Stimulated activated CD8-positive, alpha-beta memory T cell treated with anti-CD3 and anti-CD28 coated beads, Interleukin-7, amount 100 ng/mL, for 4 hours (primary cell): ENCODE measurements at regions not wholly inside any gene's neighbourhood (a gene's known extent, or its start where the extent isn't known, plus 50 kb on each side); places are given as distances from the start of the nearest gene placed in this dataset.
"Not testable (repeated sequence)": the region's sequence is repeated elsewhere in the genome, so short reads cannot be mapped to it uniquely, and the experiment has no call there.

ENCODE experiments used
- DNase-seq, 2 donors: peaks; one replicate each; pipeline ENCODE4 v3.0.0-alpha.2; 2020; ENCODE audit warnings: low read depth in 2 of 2

- no peak for DNase-seq
Measured at GRCh38 chr5:166581826-166582225, 1709.6 kb upstream of the WWC1 start.

- DNase-seq, result no peak
Measured at GRCh38 chr5:166582416-166582815, 1709.0 kb upstream of the WWC1 start.

GRCh38 chr5:166594567-166594966 is 1696.9 kb upstream of the WWC1 start:
- no peak for DNase-seq

- DNase-seq, result no peak
Measured at GRCh38 chr5:166595274-166595951, 1696.0 kb upstream of the WWC1 start.

GRCh38 chr5:166596043-166596442 is 1695.4 kb upstream of the WWC1 start:
- DNase-seq, result no peak

- DNase-seq, result no peak
Measured at GRCh38 chr5:166602271-166602670, 1689.2 kb upstream of the WWC1 start.

GRCh38 chr5:166617507-166617906 is 1673.9 kb upstream of the WWC1 start:
- no peak for DNase-seq

GRCh38 chr5:166618526-166618925 is 1672.9 kb upstream of the WWC1 start:
- no peak for DNase-seq

- DNase-seq, result no peak
Measured at GRCh38 chr5:166624573-166624972, 1666.9 kb upstream of the WWC1 start.

GRCh38 chr5:166625210-166625865 is 1666.1 kb upstream of the WWC1 start:
- DNase-seq, result no peak

GRCh38 chr5:166637295-166637694 is 1654.2 kb upstream of the WWC1 start:
- no peak for DNase-seq

GRCh38 chr5:166639151-166639550 is 1652.3 kb upstream of the WWC1 start:
- no peak for DNase-seq

- DNase-seq, result not testable (repeated sequence)
Measured at GRCh38 chr5:166640136-166640535, 1651.3 kb upstream of the WWC1 start.

- no peak for DNase-seq
Measured at GRCh38 chr5:166648736-166649135, 1642.7 kb upstream of the WWC1 start.

GRCh38 chr5:166649676-166650075 is 1641.8 kb upstream of the WWC1 start:
- DNase-seq, result no peak

- DNase-seq, result no peak
Measured at GRCh38 chr5:166651234-166651633, 1640.2 kb upstream of the WWC1 start.

GRCh38 chr5:166671811-166672210 is 1619.6 kb upstream of the WWC1 start:
- DNase-seq, result no peak

GRCh38 chr5:166672431-166672830 is 1619.0 kb upstream of the WWC1 start:
- no peak for DNase-seq

GRCh38 chr5:166677891-166678290 is 1613.6 kb upstream of the WWC1 start:
- DNase-seq, result no peak

GRCh38 chr5:166679331-166679730 is 1612.1 kb upstream of the WWC1 start:
- DNase-seq, result no peak

- DNase-seq, result no peak
Measured at GRCh38 chr5:166695326-166695725, 1596.1 kb upstream of the WWC1 start.

GRCh38 chr5:166708291-166708690 is 1583.2 kb upstream of the WWC1 start:
- no peak for DNase-seq

GRCh38 chr5:166709691-166710090 is 1581.8 kb upstream of the WWC1 start:
- no peak for DNase-seq

- DNase-seq, result no peak
Measured at GRCh38 chr5:166710271-166710670, 1581.2 kb upstream of the WWC1 start.
